ENCODE measurements at regions not wholly inside any gene's neighbourhood (a gene's known extent, or its start where the extent isn't known, plus 50 kb on each side); places are given as distances from the start of the nearest gene placed in this dataset.
"Not testable (repeated sequence)": the region's sequence is repeated elsewhere in the genome, so short reads cannot be mapped to it uniquely, and the experiment has no call there.

GRCh38 chr6:11450037-11450436 is 87.5 kb upstream of the TMEM170B start:
- DNase-seq = no peak

- DNase-seq = no peak
Measured at GRCh38 chr6:11449408-11449807, 88.1 kb upstream of the TMEM170B start.

GRCh38 chr6:11448038-11448437 is 89.5 kb upstream of the TMEM170B start:
- DNase-seq = no peak

GRCh38 chr6:11447265-11447664 is 90.3 kb upstream of the TMEM170B start:
- DNase-seq = no peak

GRCh38 chr6:11445146-11445545 is 92.4 kb upstream of the TMEM170B start:
- DNase-seq = no peak

- not testable (repeated sequence) for DNase-seq
Measured at GRCh38 chr6:11443125-11443524, 94.4 kb upstream of the TMEM170B start.

- DNase-seq = no peak
Measured at GRCh38 chr6:11442495-11442894, 95.1 kb upstream of the TMEM170B start.

GRCh38 chr6:11439876-11440275 is 97.7 kb upstream of the TMEM170B start:
- DNase-seq = no peak

GRCh38 chr6:11439017-11439420 is 98.5 kb upstream of the TMEM170B start:
- DNase-seq = peak in 1 of 5 donors; percentile 19

GRCh38 chr6:11437824-11438459 is 99.6 kb upstream of the TMEM170B start:
- DNase-seq = no peak

- DNase-seq = no peak
Measured at GRCh38 chr6:11436508-11437096, 100.9 kb upstream of the TMEM170B start.

GRCh38 chr6:11434565-11435326 is 102.8 kb upstream of the TMEM170B start:
- DNase-seq = no peak

GRCh38 chr6:11433860-11434259 is 103.7 kb upstream of the TMEM170B start:
- no peak for DNase-seq

- DNase-seq = no peak
Measured at GRCh38 chr6:11432713-11433450, 104.7 kb upstream of the TMEM170B start.

GRCh38 chr6:11432091-11432490 is 105.5 kb upstream of the TMEM170B start:
- DNase-seq = no peak

- DNase-seq = no peak
Measured at GRCh38 chr6:11431455-11431937, 106.1 kb upstream of the TMEM170B start.

- no peak for DNase-seq
Measured at GRCh38 chr6:11430036-11430435, 107.5 kb upstream of the TMEM170B start.

GRCh38 chr6:11429577-11429976 is 108.0 kb upstream of the TMEM170B start:
- no peak for DNase-seq

GRCh38 chr6:11428895-11429294 is 108.7 kb upstream of the TMEM170B start:
- peak in 1 of 5 donors; percentile 9 for DNase-seq

GRCh38 chr6:11428371-11428770 is 109.2 kb upstream of the TMEM170B start:
- no peak for DNase-seq

GRCh38 chr6:11427723-11428245 is 109.8 kb upstream of the TMEM170B start:
- DNase-seq = no peak

GRCh38 chr6:11427091-11427722 is 110.3 kb upstream of the TMEM170B start:
- no peak for DNase-seq
